ENCODE measurements at regions not wholly inside any gene's neighbourhood (a gene's known extent, or its start where the extent isn't known, plus 50 kb on each side); places are given as distances from the start of the nearest gene placed in this dataset.

DNA sequence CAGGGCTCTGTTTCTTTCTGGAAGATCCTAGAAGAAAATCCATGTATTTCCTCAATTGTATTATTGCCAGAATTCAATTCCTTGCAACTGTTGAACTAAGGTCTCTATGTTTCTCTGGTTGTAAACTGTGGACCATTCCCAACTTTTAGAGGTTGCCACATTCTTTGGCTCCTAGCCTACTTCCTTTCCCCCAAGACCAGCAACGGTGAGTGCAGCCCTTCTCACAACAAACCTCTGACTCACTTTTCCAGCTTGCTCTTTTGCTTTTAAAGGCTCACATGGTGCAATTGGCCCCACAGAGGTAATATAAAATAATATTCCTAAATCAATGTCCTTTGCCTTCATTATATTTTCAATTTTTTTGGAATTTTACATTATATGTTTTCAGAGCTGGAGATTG is 371.3 kb downstream of the SLITRK5 start:
- ChIA-PET POLR2A (no interaction called here), CTCF (no interaction called here)
- WGBS (ENCODE audit: missing lambda C conversion rate) = 14% methylated on average over 1 of the region's 1 CpG

DNA sequence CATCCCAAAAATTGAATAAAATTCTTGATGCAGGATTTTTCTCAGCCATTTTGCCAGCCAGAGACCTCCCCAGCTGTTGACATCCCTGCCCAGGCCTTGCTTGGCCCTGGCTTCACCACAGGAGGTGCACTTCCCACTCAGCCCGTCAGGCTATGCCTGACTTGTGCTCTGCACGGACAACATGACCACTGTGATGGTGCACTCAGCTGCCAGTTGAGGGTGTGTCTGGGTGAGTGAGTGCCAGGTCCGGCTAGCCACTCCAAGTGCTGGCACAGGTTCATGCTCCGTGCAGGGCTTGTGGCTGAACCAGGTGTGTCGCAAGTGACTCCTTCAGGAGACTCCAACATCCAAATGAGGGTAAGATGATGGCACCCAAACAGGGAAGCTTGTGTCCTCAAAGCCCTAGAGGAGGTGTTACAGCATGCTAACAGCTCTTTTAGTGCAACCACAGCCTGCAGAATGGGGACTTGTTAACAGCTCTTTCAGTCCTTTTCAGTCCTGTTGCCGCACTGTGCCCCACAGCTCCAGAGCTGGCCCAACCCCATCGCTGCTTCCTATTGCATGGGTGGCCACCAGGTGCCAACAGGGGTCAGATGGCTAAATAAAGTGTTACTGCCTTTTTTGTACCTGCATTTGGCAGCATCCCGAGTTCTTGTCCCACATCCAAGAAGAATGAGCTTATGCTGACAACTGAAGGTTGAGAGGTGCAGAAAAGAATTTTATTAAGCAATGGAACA is 380.7 kb downstream of the SLITRK5 start:
- Histone ChIP-seq H3K27ac (no peak overlapping the region), H3K9me3 (no peaks in the 10 kb centered on the region), H3K4me1 (no peaks in the 10 kb centered on the region), H3K4me3 (no peak overlapping the region), H3K4me2 (no peak overlapping the region)
- FAIRE-seq (no peak), DNase-seq (ENCODE audit: low read depth in 1 of 2, low spot score in 1 of 2) (no peak), ATAC-seq (no peak)
- TF ChIP-seq, protein P1, sequence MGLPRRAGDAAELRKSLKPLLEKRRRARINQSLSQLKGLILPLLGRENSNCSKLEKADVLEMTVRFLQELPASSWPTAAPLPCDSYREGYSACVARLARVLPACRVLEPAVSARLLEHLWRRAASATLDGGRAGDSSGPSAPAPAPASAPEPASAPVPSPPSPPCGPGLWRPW (IDR thresholded peaks at IDR 0.05) = no peak
- CTCF ChIA-PET = no interaction called here
- WGBS (ENCODE audit: missing lambda C conversion rate) = 27% methylated on average over 8 of the region's 8 CpGs
- POLR2A ChIA-PET = no interaction called here

More for the DNA sequence above, 371.3 kb downstream of the SLITRK5 start:
- no peaks in the 10 kb centered on the region for H3K9me3 ChIP-seq
- H3K4me3 ChIP-seq = no peak overlapping the region
- H3K4me2 ChIP-seq = no peak overlapping the region
- no peaks in the 10 kb centered on the region for H3K4me1 ChIP-seq
- no peak overlapping the region for H3K27ac ChIP-seq
- no peak for DNase-seq (ENCODE audit: low read depth in 1 of 2, low spot score in 1 of 2)
- TF ChIP-seq, protein P1 (IDR thresholded peaks at IDR 0.05) = no peak
- no peak for ATAC-seq
- FAIRE-seq = no peak

DNA sequence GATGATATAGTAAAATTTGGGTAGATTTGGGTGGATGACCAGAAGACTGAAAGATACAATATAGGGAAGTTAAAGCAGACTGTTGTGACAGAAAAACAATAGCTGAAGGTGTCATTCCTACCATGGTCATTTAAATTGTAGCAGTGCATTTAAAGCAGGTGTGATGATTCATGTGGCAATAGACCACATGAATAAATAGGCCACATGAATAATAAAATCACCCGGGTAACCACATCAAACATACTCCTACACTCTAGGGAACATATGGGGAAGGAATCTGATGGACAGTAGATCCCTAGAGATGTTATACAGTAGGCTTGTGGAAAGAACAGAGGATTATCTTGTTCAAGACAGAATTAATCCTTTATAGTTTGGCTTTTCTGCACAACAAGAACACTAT is 392.6 kb downstream of the SLITRK5 start:
- DNase-seq (ENCODE audit: low read depth in 1 of 2, low spot score in 1 of 2) (no peak), ATAC-seq (no peak), FAIRE-seq (no peak)
- Histone ChIP-seq H3K4me1 (no peaks in the 10 kb centered on the region), H3K4me2 (no peak overlapping the region), H3K27ac (no peak overlapping the region), H3K4me3 (no peak overlapping the region), H3K9me3 (no peaks in the 10 kb centered on the region)
- POLR2A ChIA-PET = no interaction called here
- TF ChIP-seq CBX2 (IDR thresholded peaks at IDR 0.05; ENCODE audit: borderline replicate concordance, low read depth) (no peak), FOSB (CRISPR knock-in tag; IDR thresholded peaks at IDR 0.05) (no peak), CHD4 (IDR thresholded peaks at IDR 0.05; ENCODE audit: borderline replicate concordance) (no peak), JUN (IDR thresholded peaks at IDR 0.05) (no peak), ZNF302 (CRISPR knock-in tag; IDR thresholded peaks at IDR 0.05) (no peak), GATA3 (IDR thresholded peaks at IDR 0.05; ENCODE audit: borderline replicate concordance) (no peak), HOXB5 (CRISPR knock-in tag; IDR thresholded peaks at IDR 0.05) (no peak), CBX8 (IDR thresholded peaks at IDR 0.05) (no peak), RCOR1 (IDR thresholded peaks at IDR 0.05; ENCODE audit: low read depth, low read length) (no peak), RARB (CRISPR knock-in tag; IDR thresholded peaks at IDR 0.05) (no peak), TFCP2L1 (CRISPR knock-in tag; IDR thresholded peaks at IDR 0.05) (no peak), POLR2A (IDR thresholded peaks at IDR 0.05; ENCODE audit: low read length) (no peak), EHF (CRISPR knock-in tag; IDR thresholded peaks at IDR 0.05) (no peak), ESRRA (IDR thresholded peaks at IDR 0.05; ENCODE audit: borderline replicate concordance, low read length) (no peak)
- TF ChIP-seq, protein P2, sequence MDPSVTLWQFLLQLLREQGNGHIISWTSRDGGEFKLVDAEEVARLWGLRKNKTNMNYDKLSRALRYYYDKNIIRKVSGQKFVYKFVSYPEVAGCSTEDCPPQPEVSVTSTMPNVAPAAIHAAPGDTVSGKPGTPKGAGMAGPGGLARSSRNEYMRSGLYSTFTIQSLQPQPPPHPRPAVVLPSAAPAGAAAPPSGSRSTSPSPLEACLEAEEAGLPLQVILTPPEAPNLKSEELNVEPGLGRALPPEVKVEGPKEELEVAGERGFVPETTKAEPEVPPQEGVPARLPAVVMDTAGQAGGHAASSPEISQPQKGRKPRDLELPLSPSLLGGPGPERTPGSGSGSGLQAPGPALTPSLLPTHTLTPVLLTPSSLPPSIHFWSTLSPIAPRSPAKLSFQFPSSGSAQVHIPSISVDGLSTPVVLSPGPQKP (IDR thresholded peaks at IDR 0.05; ENCODE audit: low read depth, low read length) = no peak
- TF ChIP-seq, protein P3, sequence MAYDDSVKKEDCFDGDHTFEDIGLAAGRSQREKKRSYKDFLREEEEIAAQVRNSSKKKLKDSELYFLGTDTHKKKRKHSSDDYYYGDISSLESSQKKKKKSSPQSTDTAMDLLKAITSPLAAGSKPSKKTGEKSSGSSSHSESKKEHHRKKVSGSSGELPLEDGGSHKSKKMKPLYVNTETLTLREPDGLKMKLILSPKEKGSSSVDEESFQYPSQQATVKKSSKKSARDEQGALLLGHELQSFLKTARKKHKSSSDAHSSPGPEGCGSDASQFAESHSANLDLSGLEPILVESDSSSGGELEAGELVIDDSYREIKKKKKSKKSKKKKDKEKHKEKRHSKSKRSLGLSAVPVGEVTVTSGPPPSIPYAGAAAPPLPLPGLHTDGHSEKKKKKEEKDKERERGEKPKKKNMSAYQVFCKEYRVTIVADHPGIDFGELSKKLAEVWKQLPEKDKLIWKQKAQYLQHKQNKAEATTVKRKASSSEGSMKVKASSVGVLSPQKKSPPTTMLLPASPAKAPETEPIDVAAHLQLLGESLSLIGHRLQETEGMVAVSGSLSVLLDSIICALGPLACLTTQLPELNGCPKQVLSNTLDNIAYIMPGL (CRISPR knock-in tag; IDR thresholded peaks at IDR 0.05; ENCODE audit: borderline replicate concordance) = no peak
- TF ChIP-seq, protein P4, sequence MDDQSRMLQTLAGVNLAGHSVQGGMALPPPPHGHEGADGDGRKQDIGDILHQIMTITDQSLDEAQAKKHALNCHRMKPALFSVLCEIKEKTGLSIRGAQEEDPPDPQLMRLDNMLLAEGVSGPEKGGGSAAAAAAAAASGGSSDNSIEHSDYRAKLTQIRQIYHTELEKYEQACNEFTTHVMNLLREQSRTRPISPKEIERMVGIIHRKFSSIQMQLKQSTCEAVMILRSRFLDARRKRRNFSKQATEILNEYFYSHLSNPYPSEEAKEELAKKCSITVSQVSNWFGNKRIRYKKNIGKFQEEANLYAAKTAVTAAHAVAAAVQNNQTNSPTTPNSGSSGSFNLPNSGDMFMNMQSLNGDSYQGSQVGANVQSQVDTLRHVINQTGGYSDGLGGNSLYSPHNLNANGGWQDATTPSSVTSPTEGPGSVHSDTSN (IDR thresholded peaks at IDR 0.05) = no peak
- TF ChIP-seq, protein P5, sequence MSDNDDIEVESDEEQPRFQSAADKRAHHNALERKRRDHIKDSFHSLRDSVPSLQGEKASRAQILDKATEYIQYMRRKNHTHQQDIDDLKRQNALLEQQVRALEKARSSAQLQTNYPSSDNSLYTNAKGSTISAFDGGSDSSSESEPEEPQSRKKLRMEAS (IDR thresholded peaks at IDR 0.05) = no peak
- TF ChIP-seq, protein P6, sequence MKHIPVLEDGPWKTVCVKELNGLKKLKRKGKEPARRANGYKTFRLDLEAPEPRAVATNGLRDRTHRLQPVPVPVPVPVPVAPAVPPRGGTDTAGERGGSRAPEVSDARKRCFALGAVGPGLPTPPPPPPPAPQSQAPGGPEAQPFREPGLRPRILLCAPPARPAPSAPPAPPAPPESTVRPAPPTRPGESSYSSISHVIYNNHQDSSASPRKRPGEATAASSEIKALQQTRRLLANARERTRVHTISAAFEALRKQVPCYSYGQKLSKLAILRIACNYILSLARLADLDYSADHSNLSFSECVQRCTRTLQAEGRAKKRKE (CRISPR knock-in tag; IDR thresholded peaks at IDR 0.05; ENCODE audit: low read depth) = no peak
- CTCF ChIA-PET = no interaction called here
- WGBS (ENCODE audit: missing lambda C conversion rate) = 0% methylated on average over 1 of the region's 1 CpG
